ENCODE measurements at regions not wholly inside any gene's neighbourhood (a gene's known extent, or its start where the extent isn't known, plus 50 kb on each side); places are given as distances from the start of the nearest gene placed in this dataset.

DNA sequence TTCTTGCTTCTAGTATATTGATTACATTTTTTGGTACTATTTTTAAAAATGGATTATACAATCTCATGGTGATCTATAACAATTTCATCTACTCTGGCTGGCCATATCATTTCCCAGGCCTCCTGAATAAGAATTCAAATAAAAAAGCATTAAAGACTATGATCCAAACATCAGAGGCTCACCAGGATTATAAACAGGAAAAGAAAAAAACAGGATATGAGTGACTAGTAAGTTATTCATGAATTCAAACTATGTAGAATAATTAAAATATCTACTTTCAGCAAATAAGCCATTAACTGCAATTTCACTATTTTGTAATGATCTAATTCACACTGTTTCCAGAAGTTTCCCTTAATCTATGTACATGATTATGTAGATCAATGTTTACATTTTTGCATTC, 293.1 kb upstream of the CDH6 start:
- TF ChIP-seq, protein P1, sequence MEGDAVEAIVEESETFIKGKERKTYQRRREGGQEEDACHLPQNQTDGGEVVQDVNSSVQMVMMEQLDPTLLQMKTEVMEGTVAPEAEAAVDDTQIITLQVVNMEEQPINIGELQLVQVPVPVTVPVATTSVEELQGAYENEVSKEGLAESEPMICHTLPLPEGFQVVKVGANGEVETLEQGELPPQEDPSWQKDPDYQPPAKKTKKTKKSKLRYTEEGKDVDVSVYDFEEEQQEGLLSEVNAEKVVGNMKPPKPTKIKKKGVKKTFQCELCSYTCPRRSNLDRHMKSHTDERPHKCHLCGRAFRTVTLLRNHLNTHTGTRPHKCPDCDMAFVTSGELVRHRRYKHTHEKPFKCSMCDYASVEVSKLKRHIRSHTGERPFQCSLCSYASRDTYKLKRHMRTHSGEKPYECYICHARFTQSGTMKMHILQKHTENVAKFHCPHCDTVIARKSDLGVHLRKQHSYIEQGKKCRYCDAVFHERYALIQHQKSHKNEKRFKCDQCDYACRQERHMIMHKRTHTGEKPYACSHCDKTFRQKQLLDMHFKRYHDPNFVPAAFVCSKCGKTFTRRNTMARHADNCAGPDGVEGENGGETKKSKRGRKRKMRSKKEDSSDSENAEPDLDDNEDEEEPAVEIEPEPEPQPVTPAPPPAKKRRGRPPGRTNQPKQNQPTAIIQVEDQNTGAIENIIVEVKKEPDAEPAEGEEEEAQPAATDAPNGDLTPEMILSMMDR (IDR thresholded peaks at IDR 0.05): no peak

DNA sequence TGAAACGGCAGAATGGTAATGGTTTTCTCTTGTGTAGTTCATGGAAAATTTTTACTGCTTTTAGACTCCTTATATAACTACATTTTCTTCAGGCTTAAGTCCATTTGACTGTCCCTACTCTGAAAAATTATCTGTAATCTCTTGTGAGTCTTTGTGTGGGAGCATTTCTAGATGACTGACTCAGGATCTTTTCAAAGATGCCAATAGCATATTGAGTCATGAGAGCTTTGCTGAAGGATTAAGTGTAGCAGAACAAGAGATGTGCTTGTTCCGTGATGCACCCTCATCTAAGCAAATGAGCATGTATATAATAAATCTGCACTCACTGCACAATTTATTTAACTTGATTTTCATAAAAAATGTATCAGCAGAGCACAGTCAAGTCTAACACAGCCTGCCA, 298.7 kb upstream of the CDH6 start:
- Histone ChIP-seq H3K27me3 (no peaks in the 10 kb centered on the region), H3K4me3 (no peak overlapping the region), H3K27ac (no peak overlapping the region), H3K4me1 (no peaks in the 10 kb centered on the region), H3K9me3 (no peaks in the 10 kb centered on the region), H3K36me3 (no peaks in the 10 kb centered on the region)
- no peak for DNase-seq (ENCODE audit: low spot score)
- TF ChIP-seq, protein P1 (IDR thresholded peaks at IDR 0.05): no peak

More for the DNA sequence above, 293.1 kb upstream of the CDH6 start:
- Histone ChIP-seq H3K27me3 (no peaks in the 10 kb centered on the region), H3K27ac (no peak overlapping the region), H3K36me3 (no peaks in the 10 kb centered on the region), H3K4me1 (no peaks in the 10 kb centered on the region), H3K9me3 (no peaks in the 10 kb centered on the region), H3K4me3 (no peak overlapping the region)
- DNase-seq (ENCODE audit: low spot score): no peak

DNA sequence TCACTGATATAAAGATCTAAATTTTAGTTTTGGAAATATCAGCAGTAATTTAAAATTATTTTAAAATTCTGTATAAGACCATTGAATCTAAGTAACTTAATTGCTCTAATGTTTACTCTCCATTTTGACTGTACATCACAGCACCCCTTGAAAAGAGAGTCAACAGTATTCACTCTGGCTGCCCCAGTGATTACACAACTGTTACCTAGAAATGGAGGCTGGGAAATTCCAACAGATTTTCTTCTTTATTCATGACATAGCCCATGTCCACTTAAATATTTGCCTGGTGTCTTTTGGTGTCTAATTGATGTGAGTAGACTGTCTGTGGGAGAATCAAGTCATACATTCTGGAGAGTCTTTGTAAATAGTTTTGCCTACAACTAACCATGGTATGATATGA, 301.8 kb upstream of the CDH6 start:
- H3K4me3 ChIP-seq: no peak overlapping the region
- H3K36me3 ChIP-seq: no peaks in the 10 kb centered on the region
- no peaks in the 10 kb centered on the region for H3K9me3 ChIP-seq
- no peaks in the 10 kb centered on the region for H3K27me3 ChIP-seq
- DNase-seq (ENCODE audit: low spot score): no peak
- H3K27ac ChIP-seq: no peak overlapping the region
- no peaks in the 10 kb centered on the region for H3K4me1 ChIP-seq
- TF ChIP-seq, protein P1 (IDR thresholded peaks at IDR 0.05): no peak

DNA sequence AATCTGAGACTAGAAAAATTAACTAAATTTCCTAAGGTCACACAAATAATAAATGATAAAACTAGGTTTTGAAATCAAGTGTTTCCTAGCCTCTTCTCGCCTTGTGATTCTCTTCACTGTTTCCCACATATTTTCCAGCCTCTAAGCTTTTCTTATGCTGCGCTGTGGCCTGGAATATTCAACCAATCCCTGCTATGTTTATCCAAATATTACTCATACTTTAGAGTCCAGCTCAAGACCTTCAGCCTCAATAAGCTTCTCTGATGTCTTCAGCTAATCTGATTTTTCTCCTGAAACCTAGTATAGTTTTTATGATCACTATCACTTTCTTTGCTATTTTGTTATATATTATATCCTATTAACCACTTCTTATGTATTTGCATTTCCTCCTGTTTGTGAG, 303.1 kb upstream of the CDH6 start:
- DNase-seq (ENCODE audit: low spot score): no peak
- TF ChIP-seq, protein P1 (IDR thresholded peaks at IDR 0.05): no peak
- Histone ChIP-seq H3K4me3 (no peak overlapping the region), H3K27ac (no peak overlapping the region), H3K9me3 (no peaks in the 10 kb centered on the region), H3K4me1 (no peaks in the 10 kb centered on the region), H3K27me3 (no peaks in the 10 kb centered on the region), H3K36me3 (no peaks in the 10 kb centered on the region)

DNA sequence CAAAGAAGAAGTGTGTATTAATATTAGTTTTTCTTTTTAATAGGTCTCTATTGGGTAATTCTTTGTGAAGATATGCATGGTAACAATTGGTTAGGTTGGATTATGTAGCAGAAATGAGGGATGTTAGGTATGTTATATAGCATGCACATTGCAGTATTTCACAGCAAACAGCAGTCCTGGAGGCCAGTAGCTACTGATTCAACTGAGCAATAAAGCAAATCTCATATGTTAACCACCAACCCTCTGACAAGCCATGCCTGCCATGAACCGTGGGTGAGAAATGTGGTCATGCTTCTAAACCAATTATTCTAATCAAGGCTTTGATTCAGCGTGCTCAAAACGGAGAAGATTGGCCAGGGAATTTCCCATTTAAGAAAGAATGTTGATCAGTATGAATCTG, 313.0 kb upstream of the CDH6 start:
- no peak for DNase-seq (ENCODE audit: low spot score)
- Histone ChIP-seq H3K27ac (no peak overlapping the region), H3K9me3 (no peaks in the 10 kb centered on the region), H3K36me3 (no peaks in the 10 kb centered on the region), H3K4me3 (no peak overlapping the region), H3K4me1 (no peaks in the 10 kb centered on the region), H3K27me3 (no peaks in the 10 kb centered on the region)
- TF ChIP-seq, protein P1 (IDR thresholded peaks at IDR 0.05): no peak

DNA sequence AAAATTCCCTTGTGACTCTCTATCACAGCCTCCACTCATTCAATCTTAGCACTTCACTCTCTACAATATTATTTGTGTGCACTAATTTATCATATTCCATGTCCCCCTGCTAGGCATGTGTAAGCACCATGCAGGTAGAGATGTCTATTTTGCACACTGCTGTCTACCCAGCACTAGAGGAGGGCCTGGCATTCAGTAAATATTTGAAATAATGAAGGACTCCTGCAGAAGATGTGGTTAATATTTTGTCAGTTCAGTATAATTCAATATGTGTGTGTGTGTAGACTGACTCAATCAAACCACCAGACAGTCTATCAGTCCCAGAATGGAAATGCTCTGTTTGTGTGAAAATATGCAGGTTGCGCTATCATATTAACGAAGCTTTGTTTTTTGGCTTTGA, 313.6 kb upstream of the CDH6 start:
- H3K27ac ChIP-seq: no peak overlapping the region
- TF ChIP-seq, protein P1 (IDR thresholded peaks at IDR 0.05): no peak
- peaks cover 0 to 2% of the 10 kb centered on the region in 2 donors for H3K4me1 ChIP-seq
- no peaks in the 10 kb centered on the region for H3K9me3 ChIP-seq
- H3K4me3 ChIP-seq: no peak overlapping the region
- no peaks in the 10 kb centered on the region for H3K27me3 ChIP-seq
- no peaks in the 10 kb centered on the region for H3K36me3 ChIP-seq
- no peak for DNase-seq (ENCODE audit: low spot score)
